Activated T-cell treated with anti-CD3 and anti-CD28 coated beads, Interleukin-2, amount 50 U/mL, for 72 hours (primary cell): ENCODE measurements at regions not wholly inside any gene's neighbourhood (a gene's known extent, or its start where the extent isn't known, plus 50 kb on each side); places are given as distances from the start of the nearest gene placed in this dataset.
A peak's percentile ranks its signal among the peaks of the same experiment; 100 is the strongest.

ENCODE experiments used
- ATAC-seq, 2 donors: fragments of 150-1000 bp; cut with Tn5 transposase; replicated peaks in 1 of 2; 2 replicates each; pipeline ENCODE4 v1.10.0; 2021; ENCODE audit warnings: moderate library complexity in 2 of 2, mild to moderate bottlenecking in 1 of 2
- DNase-seq, 2 donors: peaks; one replicate each; pipeline ENCODE4 v3.0.0; 2021 to 2022; ENCODE audit warnings: mixed read lengths in 1 of 2
- H3K27ac Mint-ChIP-seq: one replicate; pipeline ENCODE4 v1.8.0; 2022; ENCODE audit warnings: mild to moderate bottlenecking, moderate library complexity, mixed read lengths
- H3K27me3 Mint-ChIP-seq: one replicate; pipeline ENCODE4 v1.8.0; 2022; ENCODE audit warnings: low read depth, mixed read lengths
- H3K36me3 Mint-ChIP-seq, 2 donors: one replicate each; pipeline ENCODE4 v1.8.0; 2022; ENCODE audit warnings: mixed read lengths in 2 of 2, mild to moderate bottlenecking in 1 of 2; ENCODE audit not compliant: insufficient read depth in 2 of 2
- H3K4me1 Mint-ChIP-seq: one replicate; pipeline ENCODE4 v1.8.0; 2022; ENCODE audit warnings: low read depth, mixed read lengths
- H3K4me3 Mint-ChIP-seq, 2 donors: one replicate each; pipeline ENCODE4 v1.8.0; 2022; ENCODE audit warnings: mild to moderate bottlenecking in 2 of 2, mixed read lengths in 2 of 2, moderate library complexity in 2 of 2
- H3K9me3 Mint-ChIP-seq, 2 donors: one replicate each; pipeline ENCODE4 v1.8.0; 2022; ENCODE audit warnings: mixed read lengths in 2 of 2

DNA sequence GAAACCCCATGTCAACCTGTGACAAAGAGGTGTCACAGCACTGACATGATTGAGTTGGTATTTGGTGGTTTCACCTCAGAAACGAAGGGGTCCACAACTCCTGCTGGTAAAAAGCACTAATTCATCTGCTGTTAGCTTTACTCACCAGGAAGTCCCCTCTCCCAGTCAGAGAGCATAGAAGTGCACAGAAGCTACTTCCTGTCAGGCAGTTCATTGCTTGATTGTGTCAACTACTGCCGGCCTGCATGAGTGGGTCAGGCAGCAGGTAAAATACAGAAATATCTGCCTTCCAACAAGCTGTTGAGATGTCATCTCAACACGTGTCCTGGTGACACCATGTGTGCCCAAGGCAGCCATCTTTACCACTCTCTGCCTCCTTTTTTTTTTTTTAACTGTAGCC, 596.6 kb upstream of the NR2F2 start:
- DNase-seq (no peak), ATAC-seq (peak; percentile 55 to 61)
- Mint-ChIP-seq H3K36me3 (peaks cover 2 to 15% of the 10 kb centered on the region in 2 donors), H3K27me3 (no peaks in the 10 kb centered on the region), H3K4me1 (peaks cover 26% of the 10 kb centered on the region), H3K4me3 (no peak overlapping the region), H3K27ac (no peak overlapping the region), H3K9me3 (peaks cover 7 to 10% of the 10 kb centered on the region in 2 donors)

DNA sequence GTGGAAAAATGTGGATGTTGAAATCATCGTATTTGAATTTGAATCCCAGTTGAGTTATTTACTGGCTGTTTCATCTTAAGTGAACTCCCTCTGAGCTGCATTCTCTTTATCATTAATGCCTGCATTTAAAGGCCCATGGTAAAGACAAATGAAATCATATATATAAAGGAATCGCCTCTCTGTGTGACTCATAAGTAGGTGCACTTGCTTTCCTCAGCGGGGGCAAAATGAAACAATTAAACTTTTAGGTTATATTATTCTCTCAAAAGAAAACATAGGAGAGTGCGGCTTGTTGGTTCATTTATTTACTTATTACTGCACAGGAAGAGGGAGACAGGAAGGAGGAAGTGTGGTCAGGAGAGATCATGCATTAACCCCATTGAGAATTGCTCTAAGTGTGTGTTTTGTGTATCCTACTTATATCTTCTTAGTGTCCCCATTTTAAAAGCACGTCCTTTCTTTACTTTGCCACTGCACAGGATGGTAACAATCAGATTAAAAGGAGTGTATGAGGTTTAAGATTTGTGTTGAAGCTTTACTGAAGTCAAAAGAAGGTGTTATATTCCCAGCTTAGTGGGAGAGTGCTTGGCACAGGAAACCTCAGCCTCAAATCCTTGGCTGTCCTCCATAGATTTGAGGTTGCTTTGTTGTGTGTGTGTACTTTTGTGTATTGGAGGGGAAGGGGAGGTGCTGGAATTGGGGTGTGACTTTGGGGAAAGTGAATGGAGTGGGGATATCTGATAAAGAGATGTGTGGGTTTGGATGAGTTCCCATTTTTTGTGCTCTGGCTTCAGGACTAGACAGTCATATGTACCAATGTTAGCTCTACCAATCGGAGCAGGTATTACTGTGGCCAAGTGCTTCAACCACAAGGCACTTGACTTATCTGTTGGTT, 595.8 kb upstream of the NR2F2 start:
- Mint-ChIP-seq H3K36me3 (peaks cover 2 to 15% of the 10 kb centered on the region in 2 donors), H3K27ac (peak overlapping the region; percentile 78), H3K9me3 (peaks cover 7 to 10% of the 10 kb centered on the region in 2 donors), H3K4me1 (peaks cover 26% of the 10 kb centered on the region), H3K4me3 (peak overlapping the region; percentile 32 to 40), H3K27me3 (no peaks in the 10 kb centered on the region)
- no peak for ATAC-seq
- DNase-seq: no peak

DNA sequence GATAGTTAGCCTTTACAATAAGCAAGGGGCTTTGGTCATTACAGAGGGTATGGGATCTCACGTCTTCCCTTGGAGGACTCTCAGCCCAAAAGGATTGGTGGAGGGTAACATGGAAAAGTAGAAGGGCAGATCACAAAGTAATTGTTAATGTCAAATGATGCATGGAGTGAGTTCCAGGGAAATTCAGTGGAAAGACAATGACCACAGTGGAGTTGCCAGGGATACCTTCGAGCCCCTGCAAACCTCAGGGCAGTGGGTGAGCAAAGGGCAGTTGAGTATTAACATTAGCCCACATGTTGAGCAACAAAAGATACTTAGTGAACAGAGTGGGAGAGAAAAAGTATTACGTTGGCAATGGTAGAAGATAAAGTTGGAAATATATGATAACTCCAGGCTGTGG, 593.4 kb upstream of the NR2F2 start:
- Mint-ChIP-seq H3K36me3 (peaks cover 2 to 15% of the 10 kb centered on the region in 2 donors), H3K9me3 (peaks cover 7 to 9% of the 10 kb centered on the region in 2 donors), H3K27me3 (no peaks in the 10 kb centered on the region), H3K4me3 (no peak overlapping the region), H3K4me1 (peaks cover 35% of the 10 kb centered on the region), H3K27ac (no peak overlapping the region)
- DNase-seq: no peak
- ATAC-seq: no peak

DNA sequence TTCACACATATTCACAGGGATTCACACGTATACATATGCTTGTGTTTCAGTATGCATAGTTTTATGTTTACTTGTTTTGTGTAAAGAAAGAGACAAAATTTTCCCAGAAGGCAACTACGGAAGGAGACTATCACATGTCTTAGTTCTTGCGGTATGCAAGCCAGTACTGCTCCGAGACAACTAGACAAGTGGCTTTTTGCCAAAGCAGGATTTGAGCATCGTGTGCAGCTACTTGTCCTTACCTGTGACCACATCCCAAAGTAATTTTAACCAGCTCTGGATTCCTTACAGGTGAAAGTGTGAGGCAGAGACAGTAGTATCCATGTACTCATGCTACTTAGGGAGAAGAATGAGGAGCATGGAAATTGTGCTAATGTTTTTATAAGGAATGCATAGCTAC, 591.4 kb upstream of the NR2F2 start:
- no peaks in the 10 kb centered on the region for H3K27me3 Mint-ChIP-seq
- DNase-seq (no peak), ATAC-seq (no peak)

DNA sequence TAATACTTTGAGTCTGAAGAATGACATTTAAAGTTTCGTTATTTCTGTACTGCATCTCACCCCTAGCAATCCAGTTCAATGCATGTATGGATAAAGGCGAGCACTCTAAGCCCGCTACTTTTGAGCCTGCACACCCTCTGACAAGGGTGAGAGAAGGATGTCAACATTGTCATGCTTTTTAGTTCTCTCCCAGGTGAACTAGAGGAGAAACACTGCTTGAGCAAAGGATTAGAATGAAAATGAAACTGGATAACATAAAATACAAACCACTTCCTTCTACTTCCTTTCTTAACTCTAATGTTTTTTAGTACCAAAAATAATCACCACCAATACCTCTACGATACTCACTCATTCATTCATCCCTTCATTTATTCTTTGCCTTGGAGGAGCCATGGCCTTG, 588.7 kb upstream of the NR2F2 start:
- Mint-ChIP-seq H3K27ac (no peak overlapping the region), H3K4me1 (peaks cover 13% of the 10 kb centered on the region), H3K27me3 (no peaks in the 10 kb centered on the region), H3K9me3 (peaks cover 8 to 10% of the 10 kb centered on the region in 2 donors), H3K36me3 (peaks cover 0 to 3% of the 10 kb centered on the region in 2 donors), H3K4me3 (no peak overlapping the region)
- DNase-seq (no peak), ATAC-seq (no peak)

More for the DNA sequence above, 591.4 kb upstream of the NR2F2 start:
- no peak overlapping the region for H3K4me3 Mint-ChIP-seq
- peaks cover 34% of the 10 kb centered on the region for H3K4me1 Mint-ChIP-seq
- H3K9me3 Mint-ChIP-seq: peaks cover 14 to 15% of the 10 kb centered on the region in 2 donors
- H3K36me3 Mint-ChIP-seq: peaks cover 2 to 15% of the 10 kb centered on the region in 2 donors
- H3K27ac Mint-ChIP-seq: no peak overlapping the region

- H3K4me3 Mint-ChIP-seq: no peak overlapping the region
- DNase-seq (no peak), ATAC-seq (no peak)
- H3K4me1 Mint-ChIP-seq: peaks cover 13% of the 10 kb centered on the region
- H3K27me3 Mint-ChIP-seq: no peaks in the 10 kb centered on the region
- no peak overlapping the region for H3K27ac Mint-ChIP-seq
- peaks cover 0 to 2% of the 10 kb centered on the region in 2 donors for H3K36me3 Mint-ChIP-seq
- peaks cover 9 to 10% of the 10 kb centered on the region in 2 donors for H3K9me3 Mint-ChIP-seq
These were observed 588.2 kb upstream of the NR2F2 start for GRCh38 chr15:95742256-95742655.

GRCh38 chr15:95742836-95743235, 587.7 kb upstream of the NR2F2 start:
- H3K36me3 Mint-ChIP-seq: no peaks in the 10 kb centered on the region
- H3K4me1 Mint-ChIP-seq: peaks cover 13% of the 10 kb centered on the region
- no peaks in the 10 kb centered on the region for H3K27me3 Mint-ChIP-seq
- H3K9me3 Mint-ChIP-seq: peaks cover 8 to 9% of the 10 kb centered on the region in 2 donors
- no peak for DNase-seq
- no peak for ATAC-seq
- no peak overlapping the region for H3K4me3 Mint-ChIP-seq
- no peak overlapping the region for H3K27ac Mint-ChIP-seq

DNA sequence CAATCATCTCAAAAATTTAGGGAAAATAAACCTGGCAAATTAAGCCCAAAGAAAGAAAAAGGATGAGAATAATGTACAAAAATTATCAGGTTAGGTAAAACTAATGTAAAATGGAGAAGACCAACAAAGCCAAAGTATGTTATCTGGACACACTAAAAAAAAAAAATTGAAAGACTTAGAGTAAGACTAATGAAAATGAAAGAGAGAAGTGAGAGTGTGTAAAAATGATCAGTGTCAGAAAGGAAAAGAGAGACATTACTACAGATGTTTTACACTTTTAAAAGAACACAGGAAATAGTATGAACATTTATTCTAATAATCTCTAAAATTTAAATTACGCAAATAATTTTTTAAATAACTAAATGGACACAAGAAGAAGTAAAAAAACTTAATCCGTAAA, 573.3 kb upstream of the NR2F2 start:
- no peak overlapping the region for H3K4me3 Mint-ChIP-seq
- no peaks in the 10 kb centered on the region for H3K36me3 Mint-ChIP-seq
- no peak overlapping the region for H3K27ac Mint-ChIP-seq
- H3K27me3 Mint-ChIP-seq: peaks cover 5% of the 10 kb centered on the region
- H3K9me3 Mint-ChIP-seq: no peaks in the 10 kb centered on the region
- no peak for ATAC-seq
- no peaks in the 10 kb centered on the region for H3K4me1 Mint-ChIP-seq
- no peak for DNase-seq

GRCh38 chr15:95758451-95758850, 572.0 kb upstream of the NR2F2 start:
- H3K9me3 Mint-ChIP-seq: no peaks in the 10 kb centered on the region
- no peaks in the 10 kb centered on the region for H3K4me1 Mint-ChIP-seq
- no peak overlapping the region for H3K4me3 Mint-ChIP-seq
- DNase-seq (no peak), ATAC-seq (no peak)
- H3K27me3 Mint-ChIP-seq: peaks cover 5% of the 10 kb centered on the region
- H3K36me3 Mint-ChIP-seq: no peaks in the 10 kb centered on the region
- H3K27ac Mint-ChIP-seq: no peak overlapping the region

- Mint-ChIP-seq H3K4me1 (no peaks in the 10 kb centered on the region), H3K9me3 (no peaks in the 10 kb centered on the region), H3K27ac (no peak overlapping the region), H3K27me3 (peaks cover 5% of the 10 kb centered on the region), H3K4me3 (no peak overlapping the region), H3K36me3 (no peaks in the 10 kb centered on the region)
- DNase-seq (no peak), ATAC-seq (no peak)
These were observed 571.6 kb upstream of the NR2F2 start for GRCh38 chr15:95758851-95759250.

GRCh38 chr15:95760508-95760907, 570.0 kb upstream of the NR2F2 start:
- Mint-ChIP-seq H3K4me3 (no peak overlapping the region), H3K36me3 (no peaks in the 10 kb centered on the region), H3K4me1 (no peaks in the 10 kb centered on the region), H3K9me3 (no peaks in the 10 kb centered on the region), H3K27me3 (peaks cover 5% of the 10 kb centered on the region), H3K27ac (no peak overlapping the region)
- DNase-seq (no peak), ATAC-seq (no peak)

DNA sequence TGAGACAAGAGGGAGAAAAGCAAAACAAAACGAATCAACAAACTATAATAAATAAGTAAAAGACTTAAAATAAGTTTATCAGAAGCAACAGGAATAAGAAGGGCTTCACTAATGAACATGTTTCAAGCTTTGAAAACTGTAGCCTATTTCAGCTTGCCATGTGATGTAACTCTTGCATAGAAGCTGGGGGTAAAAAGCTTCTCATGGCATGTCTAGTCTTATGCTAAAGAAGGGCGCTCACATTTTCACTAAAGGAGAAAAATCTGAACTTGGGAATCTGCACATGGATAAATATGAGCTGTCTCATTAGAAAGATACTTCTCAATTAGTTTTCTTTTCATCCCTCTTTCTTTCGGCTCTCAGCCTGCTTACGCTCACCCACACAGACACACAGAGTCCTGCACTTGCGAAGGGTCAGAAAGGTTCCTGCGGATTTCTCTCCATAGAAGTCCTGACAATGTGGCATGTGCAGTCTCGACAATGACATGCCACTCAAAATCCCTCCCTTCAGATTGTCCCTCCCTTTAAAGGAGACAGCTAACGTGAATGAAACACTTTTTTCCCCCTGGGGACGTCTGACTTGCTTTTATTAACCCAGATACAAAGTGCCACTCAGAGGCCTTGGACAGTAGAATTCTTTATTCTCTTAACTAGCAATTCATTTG, 568.9 kb upstream of the NR2F2 start:
- H3K4me1 Mint-ChIP-seq: no peaks in the 10 kb centered on the region
- DNase-seq: no peak
- peaks cover 5% of the 10 kb centered on the region for H3K27me3 Mint-ChIP-seq
- H3K9me3 Mint-ChIP-seq: no peaks in the 10 kb centered on the region
- no peak overlapping the region for H3K4me3 Mint-ChIP-seq
- H3K27ac Mint-ChIP-seq: no peak overlapping the region
- H3K36me3 Mint-ChIP-seq: no peaks in the 10 kb centered on the region
- no peak for ATAC-seq

DNA sequence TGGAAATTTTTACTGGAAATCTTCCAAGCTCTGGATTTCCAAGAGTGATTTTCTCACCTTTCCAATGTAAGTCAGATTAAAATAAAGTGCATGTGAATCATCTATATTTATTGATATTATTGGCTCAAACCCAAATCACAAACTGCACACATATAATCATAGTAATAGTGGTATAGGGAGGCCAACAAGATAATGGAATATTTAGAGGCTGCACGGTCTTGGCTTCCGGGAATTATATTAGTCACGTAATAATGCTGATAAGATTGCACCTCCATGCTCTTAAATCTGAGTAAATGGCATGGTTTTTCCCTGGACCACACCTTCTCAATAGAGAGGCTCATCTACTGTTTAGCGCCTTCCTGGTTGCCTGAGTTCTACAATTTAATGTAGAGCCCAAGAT, 567.1 kb upstream of the NR2F2 start:
- Mint-ChIP-seq H3K27me3 (peaks cover 5% of the 10 kb centered on the region), H3K9me3 (peaks cover 0 to 2% of the 10 kb centered on the region in 2 donors)
- no peak for ATAC-seq

More for the DNA sequence above, 567.1 kb upstream of the NR2F2 start:
- no peaks in the 10 kb centered on the region for H3K36me3 Mint-ChIP-seq
- no peak overlapping the region for H3K27ac Mint-ChIP-seq
- H3K4me3 Mint-ChIP-seq: no peak overlapping the region
- H3K4me1 Mint-ChIP-seq: no peaks in the 10 kb centered on the region
- DNase-seq: no peak
